Esophagus muscularis mucosa (tissue), 4 donors: ENCODE measurements at regions not wholly inside any gene's neighbourhood (a gene's known extent, or its start where the extent isn't known, plus 50 kb on each side); places are given as distances from the start of the nearest gene placed in this dataset.

Experiments
- CTCF ChIP-seq, 3 experiments: fragments of 200-600 bp in 2 of 3; fragments of 450-650 bp in 1 of 3; sonication (generic) in 2 of 3; IDR thresholded peaks; one replicate each; pipeline ENCODE4 v1.5.1; 2017 to 2019; ENCODE audit warnings: antibody characterized with exemption in 3 of 3, mild to moderate bottlenecking in 2 of 3, moderate library complexity in 1 of 3
- EP300 ChIP-seq: sonication (generic); formaldehyde crosslinking; IDR thresholded peaks from one replicate; pipeline ENCODE4 v1.6.1; 2017; ENCODE audit warnings: antibody characterized with exemption
- POLR2A ChIP-seq: fragments of 450-650 bp; IDR thresholded peaks from one replicate; pipeline ENCODE4 v1.6.1; 2017; ENCODE audit warnings: antibody characterized with exemption, moderate library complexity, mild to moderate bottlenecking, low read depth
- POLR2AphosphoS5 ChIP-seq, 2 donors: sonication (generic); formaldehyde crosslinking; IDR thresholded peaks; one replicate each; pipeline ENCODE4 v1.6.1; 2017; ENCODE audit warnings: antibody characterized with exemption in 2 of 2

GRCh38 chr2:16060936-16061338, 120.6 kb downstream of the MYCN start:
- TF ChIP-seq CTCF (IDR thresholded peaks at IDR 0.05) (no peak), POLR2AphosphoS5 (IDR thresholded peaks at IDR 0.05) (no peak), POLR2A (no peak), EP300 (no peak)
